D341Med (cell line): ENCODE measurements at regions not wholly inside any gene's neighbourhood (a gene's known extent, or its start where the extent isn't known, plus 50 kb on each side); places are given as distances from the start of the nearest gene placed in this dataset.
A peak's percentile ranks its signal among the peaks of the same experiment; 100 is the strongest.
"Not testable (repeated sequence)": the region's sequence is repeated elsewhere in the genome, so short reads cannot be mapped to it uniquely, and the experiment has no call there.

Experiments used
- DNase-seq: peaks from one replicate; pipeline ENCODE4 v3.0.0; 2012; ENCODE audit warnings: low spot score

GRCh38 chr21:33972539-33972938, 56.9 kb upstream of the ATP5PO start:
- DNase-seq: no peak

- no peak for DNase-seq
Measured at GRCh38 chr21:33971492-33972013, 55.9 kb upstream of the ATP5PO start.

GRCh38 chr21:33969581-33969980, 54.0 kb upstream of the ATP5PO start:
- peak; percentile 4 for DNase-seq

- DNase-seq: no peak
Measured at GRCh38 chr21:33968995-33969348, 53.4 kb upstream of the ATP5PO start.

GRCh38 chr21:33968080-33968994, 52.7 kb upstream of the ATP5PO start:
- DNase-seq: no peak

- no peak for DNase-seq
Measured at GRCh38 chr21:33967086-33967571, 51.5 kb upstream of the ATP5PO start.

- no peak for DNase-seq
Measured at GRCh38 chr21:33966324-33966949, 50.8 kb upstream of the ATP5PO start.

- DNase-seq: not testable (repeated sequence)
Measured at GRCh38 chr21:33965662-33966061, 50.1 kb upstream of the ATP5PO start.
